ENCODE measurements at regions not wholly inside any gene's neighbourhood (a gene's known extent, or its start where the extent isn't known, plus 50 kb on each side); places are given as distances from the start of the nearest gene placed in this dataset.

DNA sequence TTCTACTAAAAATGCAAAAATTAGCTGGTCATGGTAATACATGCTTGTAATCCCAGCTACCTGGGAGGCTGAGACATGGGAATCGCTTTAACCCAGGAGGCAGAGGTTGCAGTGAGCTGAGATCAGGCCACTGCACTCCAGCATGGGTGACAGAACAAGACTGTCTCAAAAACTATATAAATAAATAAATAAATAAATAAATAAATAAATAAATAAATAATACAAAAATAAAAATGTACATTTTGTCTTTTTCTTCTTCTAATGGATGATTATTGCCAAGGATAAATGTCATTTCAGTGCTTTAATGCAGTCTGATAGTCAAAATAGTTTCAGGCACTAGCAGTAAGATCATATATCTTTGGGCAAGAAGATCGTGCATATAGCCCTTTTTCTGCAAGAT, 727.6 kb upstream of the SEMA3D start:
- no peak for TF ChIP-seq CTCF (IDR thresholded peaks at IDR 0.05 in 4 of 5, conservative IDR thresholded peaks at IDR 0.05 in 1 of 5)
- TF ChIP-seq POLR2A (IDR thresholded peaks at IDR 0.05), result no peak
